Neural progenitor cell (in vitro differentiated cells): ENCODE measurements at regions not wholly inside any gene's neighbourhood (a gene's known extent, or its start where the extent isn't known, plus 50 kb on each side); places are given as distances from the start of the nearest gene placed in this dataset.

Experiments used
- EZH2 ChIP-seq: fragments of 200-600 bp; sonication (generic); IDR thresholded peaks from 2 replicates; pipeline ENCODE4 v1.6.1; 2017; ENCODE audit warnings: antibody characterized with exemption, mild to moderate bottlenecking, moderate library complexity
- TF ChIP-seq, protein P1 (sequence below): fragments of 200-600 bp; sonication (generic); IDR thresholded peaks from 2 replicates; pipeline ENCODE4 v1.5.1; 2017; ENCODE audit warnings: antibody characterized with exemption, mild to moderate bottlenecking

DNA sequence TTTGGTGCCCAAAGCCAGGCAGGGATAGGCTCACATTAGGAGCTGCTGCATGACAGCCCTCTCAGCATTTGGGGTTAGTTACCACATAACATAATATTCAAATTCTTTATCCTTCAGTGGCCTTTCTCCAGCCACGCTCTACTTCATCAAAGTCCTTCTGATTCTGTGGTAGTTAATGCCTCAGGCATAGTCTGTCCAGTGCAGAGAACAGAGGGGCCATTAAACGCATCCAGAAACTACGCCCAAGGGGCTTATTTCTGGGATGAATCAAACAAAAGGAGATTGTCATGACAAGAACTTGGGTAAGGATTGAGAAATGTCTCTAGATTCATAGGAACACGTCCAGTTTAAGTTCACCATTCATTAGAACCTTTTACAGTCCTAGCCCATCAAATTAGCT lies 183.4 kb upstream of the PLXNC1 start:
- TF ChIP-seq, protein P1, sequence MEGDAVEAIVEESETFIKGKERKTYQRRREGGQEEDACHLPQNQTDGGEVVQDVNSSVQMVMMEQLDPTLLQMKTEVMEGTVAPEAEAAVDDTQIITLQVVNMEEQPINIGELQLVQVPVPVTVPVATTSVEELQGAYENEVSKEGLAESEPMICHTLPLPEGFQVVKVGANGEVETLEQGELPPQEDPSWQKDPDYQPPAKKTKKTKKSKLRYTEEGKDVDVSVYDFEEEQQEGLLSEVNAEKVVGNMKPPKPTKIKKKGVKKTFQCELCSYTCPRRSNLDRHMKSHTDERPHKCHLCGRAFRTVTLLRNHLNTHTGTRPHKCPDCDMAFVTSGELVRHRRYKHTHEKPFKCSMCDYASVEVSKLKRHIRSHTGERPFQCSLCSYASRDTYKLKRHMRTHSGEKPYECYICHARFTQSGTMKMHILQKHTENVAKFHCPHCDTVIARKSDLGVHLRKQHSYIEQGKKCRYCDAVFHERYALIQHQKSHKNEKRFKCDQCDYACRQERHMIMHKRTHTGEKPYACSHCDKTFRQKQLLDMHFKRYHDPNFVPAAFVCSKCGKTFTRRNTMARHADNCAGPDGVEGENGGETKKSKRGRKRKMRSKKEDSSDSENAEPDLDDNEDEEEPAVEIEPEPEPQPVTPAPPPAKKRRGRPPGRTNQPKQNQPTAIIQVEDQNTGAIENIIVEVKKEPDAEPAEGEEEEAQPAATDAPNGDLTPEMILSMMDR, result no peak
- TF ChIP-seq EZH2, result no peak
